ENCODE measurements at regions not wholly inside any gene's neighbourhood (a gene's known extent, or its start where the extent isn't known, plus 50 kb on each side); places are given as distances from the start of the nearest gene placed in this dataset.
"Not testable (repeated sequence)": the region's sequence is repeated elsewhere in the genome, so short reads cannot be mapped to it uniquely, and the experiment has no call there.

GRCh38 chr6:104506429-104506828 lies 353.3 kb downstream of the HACE1 start:
- DNase-seq (ENCODE audit: low read depth): no peak

GRCh38 chr6:104505838-104506237 lies 353.9 kb downstream of the HACE1 start:
- DNase-seq (ENCODE audit: low read depth): no peak

- no peak for DNase-seq (ENCODE audit: low read depth)
Measured at GRCh38 chr6:104500265-104500664, 359.5 kb downstream of the HACE1 start.

- DNase-seq (ENCODE audit: low read depth): no peak
Measured at GRCh38 chr6:104486035-104486434, 373.7 kb downstream of the HACE1 start.

- DNase-seq (ENCODE audit: low read depth): no peak
Measured at GRCh38 chr6:104484626-104485025, 375.1 kb downstream of the HACE1 start.

DNA sequence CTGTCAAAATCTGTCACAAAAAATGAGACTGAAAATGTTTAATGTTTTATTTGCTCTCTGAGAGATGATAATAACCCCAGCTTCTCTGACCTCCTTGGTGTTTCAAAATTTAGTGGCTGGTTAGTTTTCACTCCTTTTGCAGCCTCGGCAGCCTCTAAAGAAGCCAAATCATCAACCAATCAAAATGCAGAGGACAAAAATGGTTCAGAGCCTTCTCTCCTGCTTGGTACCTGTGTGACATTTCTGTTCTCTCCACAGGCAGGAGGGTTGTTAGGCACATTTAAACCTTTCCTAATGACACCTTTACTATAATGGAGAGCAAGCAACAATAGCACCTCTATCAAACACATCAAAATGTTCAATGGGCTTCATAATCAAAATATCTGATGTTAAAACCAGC lies 375.5 kb downstream of the HACE1 start:
- no peak for DNase-seq (ENCODE audit: low read depth)

DNA sequence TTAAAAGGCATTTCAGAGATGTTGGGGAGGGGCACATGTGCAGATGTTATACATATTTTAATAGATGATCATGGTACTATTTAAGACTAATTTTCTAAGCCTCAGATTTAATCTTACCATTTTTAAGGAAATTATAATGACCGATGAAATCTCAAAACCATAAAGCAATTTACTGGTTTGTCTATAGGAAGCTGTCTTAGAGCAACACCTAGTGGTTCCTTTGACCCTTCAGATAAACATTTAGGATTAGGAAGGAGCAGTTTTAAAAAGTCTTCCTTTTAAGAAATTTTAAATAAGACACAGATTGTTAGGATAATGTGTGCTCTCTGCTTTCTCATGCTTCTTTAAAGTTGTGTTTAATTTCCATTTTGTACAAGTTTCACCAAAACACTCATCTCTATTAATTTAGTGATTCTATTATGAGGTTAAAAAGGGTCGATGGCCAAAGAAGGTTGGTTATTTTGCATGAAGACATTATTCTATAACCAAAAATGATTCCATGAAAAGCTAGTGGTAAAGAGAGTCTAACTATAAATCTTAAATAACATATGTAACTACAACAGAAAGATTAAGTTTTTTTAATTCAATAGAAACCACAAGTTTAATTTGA lies 376.4 kb downstream of the HACE1 start:
- DNase-seq (ENCODE audit: low read depth): no peak

DNA sequence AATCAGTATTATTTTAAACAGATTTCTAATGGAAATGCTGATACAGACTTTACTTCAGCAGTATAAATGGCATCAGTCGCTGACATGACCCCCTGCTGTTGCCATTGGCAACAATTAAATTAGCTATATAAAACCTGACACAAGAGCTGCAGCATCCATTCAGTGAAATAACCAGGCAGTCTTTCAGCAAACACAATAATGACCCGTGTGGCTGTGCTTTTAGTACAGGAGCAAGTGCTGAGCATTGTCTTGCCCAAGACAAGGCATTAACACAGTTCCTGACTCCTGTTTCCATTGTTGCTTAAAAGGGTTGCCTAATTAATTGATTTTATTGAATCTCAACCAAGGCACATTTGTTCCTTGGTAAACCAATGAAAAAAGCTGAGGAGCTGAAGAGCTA lies 382.1 kb downstream of the HACE1 start:
- no peak for DNase-seq (ENCODE audit: low read depth)

DNA sequence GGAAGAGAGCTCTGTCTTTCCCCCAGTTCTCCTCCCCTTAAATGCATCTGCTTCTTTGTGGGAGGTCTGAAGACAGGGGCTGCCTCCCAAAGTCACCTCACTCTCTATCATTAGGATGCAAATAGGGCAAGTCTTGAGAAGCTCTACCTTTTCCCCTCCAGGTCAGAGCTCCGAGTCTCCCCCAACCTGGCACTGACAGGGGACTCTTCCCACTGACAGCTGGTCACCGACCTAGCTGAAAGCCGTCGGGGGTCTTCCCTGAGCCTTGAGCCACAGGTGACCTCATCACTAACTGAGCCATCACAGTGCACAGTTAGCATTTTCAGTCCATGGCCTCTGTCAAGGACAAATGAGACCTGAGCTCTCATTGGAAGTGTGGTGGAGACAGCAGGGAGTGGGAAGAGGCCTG lies 386.7 kb downstream of the HACE1 start:
- no peak for DNase-seq (ENCODE audit: low read depth)

DNA sequence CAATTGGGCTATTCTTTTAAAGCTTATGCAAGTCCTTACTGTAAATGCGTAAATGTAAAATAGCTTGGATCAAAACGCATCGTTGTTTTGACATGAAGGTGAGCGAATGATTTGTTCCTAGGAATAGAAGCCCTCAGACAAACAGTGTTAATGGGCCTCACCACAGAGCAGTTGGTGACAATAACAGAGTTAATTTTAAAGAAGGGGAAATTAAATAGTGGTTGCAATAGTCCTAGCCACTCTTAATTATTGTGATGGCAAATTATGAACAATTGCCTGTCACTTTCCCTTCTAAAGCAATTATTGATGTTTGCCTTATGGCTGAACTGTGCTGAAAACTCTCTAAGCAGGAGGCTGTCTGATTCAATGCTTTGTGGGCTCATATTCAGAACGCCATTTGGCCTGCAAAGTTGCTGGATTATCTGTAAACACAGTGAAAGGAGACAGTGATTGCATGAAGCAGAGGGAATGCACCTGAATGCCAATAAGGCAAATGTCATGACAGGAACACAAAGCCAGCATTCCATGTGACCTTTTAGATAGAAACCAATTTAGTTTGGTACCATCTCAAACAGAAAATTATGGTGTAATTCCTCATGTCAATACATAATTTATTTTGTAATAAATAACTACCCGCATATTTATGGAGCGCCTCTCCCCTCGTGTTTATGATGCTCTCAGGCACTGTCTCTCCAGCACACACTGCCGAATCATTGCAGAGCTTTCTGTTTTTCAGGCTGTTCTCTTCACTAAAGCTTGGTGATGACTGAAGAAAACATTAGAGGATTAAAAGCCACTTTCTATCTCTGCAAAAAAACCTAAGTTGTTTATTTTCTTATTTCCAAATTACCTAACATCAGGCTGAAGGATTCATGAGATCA lies 387.5 kb downstream of the HACE1 start:
- no peak for DNase-seq (ENCODE audit: low read depth)

GRCh38 chr6:104466306-104466705 lies 393.4 kb downstream of the HACE1 start:
- DNase-seq (ENCODE audit: low read depth): no peak

DNA sequence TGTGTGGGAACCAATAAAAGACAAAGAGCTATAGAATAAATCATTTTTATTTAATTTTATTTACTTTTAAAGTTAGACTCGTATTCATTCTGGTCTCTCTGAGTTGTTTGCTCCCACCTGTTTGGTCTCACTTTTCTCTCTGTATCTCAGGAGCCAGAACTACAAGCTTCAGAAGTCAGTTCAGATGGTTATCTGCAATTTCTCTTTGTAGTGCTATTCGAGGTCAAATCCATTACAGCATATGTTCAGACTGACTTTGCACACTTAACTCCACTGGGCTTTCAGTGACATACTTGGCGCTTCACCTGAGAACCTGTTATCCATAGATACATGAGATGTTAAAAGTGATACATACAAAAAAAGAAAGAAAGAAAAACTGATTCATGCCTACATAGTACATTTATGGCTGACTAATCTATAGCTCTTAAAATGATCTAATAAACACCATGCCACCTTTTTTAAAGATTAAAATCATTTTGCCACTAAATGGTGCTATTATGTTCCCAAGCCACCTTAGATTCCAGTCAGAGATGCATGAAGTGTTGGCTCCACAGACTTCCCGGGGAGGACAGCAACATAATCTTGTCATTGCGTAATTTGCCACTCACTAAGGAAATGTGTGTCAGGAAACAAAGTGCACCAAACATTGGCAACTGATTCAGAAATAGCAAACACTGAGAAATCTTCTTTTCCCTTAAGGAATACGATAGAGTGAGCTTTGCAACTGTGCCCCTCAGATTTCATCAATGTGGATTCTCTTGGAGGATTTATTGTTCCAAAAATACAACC lies 396.7 kb downstream of the HACE1 start:
- no peak for DNase-seq (ENCODE audit: low read depth)

- no peak for DNase-seq (ENCODE audit: low read depth)
Measured at GRCh38 chr6:104460738-104461483, 398.8 kb downstream of the HACE1 start.

DNA sequence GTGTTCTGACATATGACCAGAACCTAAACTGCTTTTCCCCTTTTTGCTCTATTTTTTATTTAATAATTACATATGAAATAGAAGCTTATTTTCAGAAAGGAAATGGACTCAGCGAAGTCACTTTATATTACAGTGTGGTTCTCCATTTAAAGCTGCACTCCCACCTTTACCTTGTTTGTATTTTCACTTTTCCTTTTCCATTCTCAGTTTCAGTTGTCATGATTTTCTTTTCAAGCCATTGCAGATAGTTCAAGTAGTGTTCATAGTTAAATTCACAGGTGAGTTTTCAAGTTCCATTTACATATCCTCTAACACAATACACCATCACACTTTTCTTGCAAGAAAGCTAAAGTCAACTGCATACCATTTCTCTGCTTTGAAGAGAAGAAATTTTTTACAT lies 400.2 kb downstream of the HACE1 start:
- DNase-seq (ENCODE audit: low read depth): no peak

DNA sequence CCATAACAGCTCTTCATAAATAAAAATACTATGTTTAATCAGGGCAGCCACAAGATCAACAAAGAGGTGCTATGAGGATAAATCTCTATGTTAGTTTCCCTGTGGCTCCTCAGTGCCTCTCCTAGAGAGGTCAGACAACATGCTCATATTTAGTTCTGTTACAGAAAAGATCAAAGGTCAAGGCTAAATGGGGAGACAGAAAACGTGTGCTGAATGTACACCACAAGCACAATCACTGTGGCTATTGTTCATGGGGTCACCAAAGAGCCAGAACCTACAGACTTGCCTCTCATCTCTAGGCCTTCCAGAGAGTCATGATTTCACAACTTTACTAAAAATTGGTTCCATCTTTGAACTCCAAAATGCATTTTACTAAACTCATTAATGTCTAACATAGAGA lies 409.8 kb downstream of the HACE1 start:
- no peak for DNase-seq (ENCODE audit: low read depth)

GRCh38 chr6:104446101-104447080 lies 413.3 kb downstream of the HACE1 start:
- DNase-seq (ENCODE audit: low read depth): not testable (repeated sequence)

- DNase-seq (ENCODE audit: low read depth): no peak
Measured at GRCh38 chr6:104434519-104434918, 425.2 kb downstream of the HACE1 start.

GRCh38 chr6:104431096-104431495 lies 428.6 kb downstream of the HACE1 start:
- DNase-seq (ENCODE audit: low read depth): no peak

DNA sequence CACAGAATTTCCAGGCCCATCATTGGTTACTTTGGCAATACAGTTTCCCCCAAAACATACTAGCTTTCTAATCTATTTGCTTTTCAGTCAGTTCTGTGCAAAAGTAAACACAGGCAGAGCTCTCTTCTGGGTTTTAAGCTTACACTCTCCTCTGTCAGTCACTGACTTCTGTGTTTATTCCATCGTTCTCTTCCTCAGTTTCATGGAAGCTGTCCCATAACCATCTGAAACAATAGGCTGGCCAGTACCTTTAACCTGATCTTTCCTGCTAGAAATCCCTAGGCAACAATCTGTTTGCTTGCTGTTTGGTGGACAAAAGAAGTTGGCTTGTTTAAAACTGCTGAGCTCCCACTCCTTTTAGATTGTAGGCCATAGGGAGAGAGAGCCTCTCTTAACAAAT lies 431.5 kb downstream of the HACE1 start:
- DNase-seq (ENCODE audit: low read depth): no peak

- DNase-seq (ENCODE audit: low read depth): no peak
Measured at GRCh38 chr6:104423691-104424090, 436.0 kb downstream of the HACE1 start.

- DNase-seq (ENCODE audit: low read depth): no peak
Measured at GRCh38 chr6:104421650-104422049, 438.1 kb downstream of the HACE1 start.

Measured in stimulated activated CD8-positive, alpha-beta memory T cell treated with anti-CD3 and anti-CD28 coated beads, Interleukin-15, amount 100 ng/mL, for 1 hour (primary cell).